ENCODE measurements at regions not wholly inside any gene's neighbourhood (a gene's known extent, or its start where the extent isn't known, plus 50 kb on each side); places are given as distances from the start of the nearest gene placed in this dataset.
A peak's percentile ranks its signal among the peaks of the same experiment; 100 is the strongest.

GRCh38 chr18:67243799-67244587 is 272.5 kb downstream of the DSEL start:
- Histone ChIP-seq H3K9me3 (ENCODE audit: control insufficient read depth, insufficient read depth, low read length) (no peaks in the 10 kb centered on the region), H3K27ac (ENCODE audit: low read length) (no peak overlapping the region), H3K4me1 (ENCODE audit: control insufficient read depth, insufficient read depth, low read length) (peaks cover 2% of the 10 kb centered on the region), H3K36me3 (ENCODE audit: control insufficient read depth, insufficient read depth, low read length) (no peaks in the 10 kb centered on the region), H3K4me3 (ENCODE audit: low read length) (peak overlapping the region; percentile 3), H3K27me3 (ENCODE audit: control insufficient read depth, insufficient read depth, low read length) (no peaks in the 10 kb centered on the region)
- Mint-ChIP-seq H3K4me3 (peak overlapping the region; percentile 68), H3K36me3 (no peaks in the 10 kb centered on the region), H3K4me1 (peaks cover 0 to 14% of the 10 kb centered on the region in 2 donors), H3K27me3 (ENCODE audit: low read depth in 2 of 2) (no peaks in the 10 kb centered on the region), H3K9me3 (peaks cover 5 to 7% of the 10 kb centered on the region in 2 donors), H3K27ac (peak overlapping the region in 1 of 2 donors; percentile 63)
- 22% methylated on average over 3 of the region's 3 CpGs for WGBS (ENCODE audit: insufficient coverage)
- TF ChIP-seq, protein P1, sequence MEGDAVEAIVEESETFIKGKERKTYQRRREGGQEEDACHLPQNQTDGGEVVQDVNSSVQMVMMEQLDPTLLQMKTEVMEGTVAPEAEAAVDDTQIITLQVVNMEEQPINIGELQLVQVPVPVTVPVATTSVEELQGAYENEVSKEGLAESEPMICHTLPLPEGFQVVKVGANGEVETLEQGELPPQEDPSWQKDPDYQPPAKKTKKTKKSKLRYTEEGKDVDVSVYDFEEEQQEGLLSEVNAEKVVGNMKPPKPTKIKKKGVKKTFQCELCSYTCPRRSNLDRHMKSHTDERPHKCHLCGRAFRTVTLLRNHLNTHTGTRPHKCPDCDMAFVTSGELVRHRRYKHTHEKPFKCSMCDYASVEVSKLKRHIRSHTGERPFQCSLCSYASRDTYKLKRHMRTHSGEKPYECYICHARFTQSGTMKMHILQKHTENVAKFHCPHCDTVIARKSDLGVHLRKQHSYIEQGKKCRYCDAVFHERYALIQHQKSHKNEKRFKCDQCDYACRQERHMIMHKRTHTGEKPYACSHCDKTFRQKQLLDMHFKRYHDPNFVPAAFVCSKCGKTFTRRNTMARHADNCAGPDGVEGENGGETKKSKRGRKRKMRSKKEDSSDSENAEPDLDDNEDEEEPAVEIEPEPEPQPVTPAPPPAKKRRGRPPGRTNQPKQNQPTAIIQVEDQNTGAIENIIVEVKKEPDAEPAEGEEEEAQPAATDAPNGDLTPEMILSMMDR (IDR thresholded peaks at IDR 0.05): no peak
- DNase-seq: peak in 1 of 2 donors; percentile 12
- no peak for ATAC-seq
- intact Hi-C loops (cut with micrococcal nuclease): no loop called here

GRCh38 chr18:67242001-67242400 is 274.5 kb downstream of the DSEL start:
- TF ChIP-seq, protein P1 (IDR thresholded peaks at IDR 0.05): no peak
- H3K4me1 ChIP-seq (ENCODE audit: control insufficient read depth, insufficient read depth, low read length): peaks cover 2% of the 10 kb centered on the region
- no peaks in the 10 kb centered on the region for H3K27me3 ChIP-seq (ENCODE audit: control insufficient read depth, insufficient read depth, low read length)
- H3K27ac ChIP-seq (ENCODE audit: low read length): no peak overlapping the region
- H3K4me1 Mint-ChIP-seq: peaks cover 0 to 14% of the 10 kb centered on the region in 2 donors
- H3K27ac Mint-ChIP-seq: no peak overlapping the region
- intact Hi-C loops (cut with micrococcal nuclease): no loop called here
- no peak overlapping the region for H3K4me3 ChIP-seq (ENCODE audit: low read length)
- no peaks in the 10 kb centered on the region for H3K27me3 Mint-ChIP-seq (ENCODE audit: low read depth in 2 of 2)
- peaks cover 1 to 4% of the 10 kb centered on the region in 2 donors for H3K9me3 Mint-ChIP-seq
- H3K36me3 ChIP-seq (ENCODE audit: control insufficient read depth, insufficient read depth, low read length): no peaks in the 10 kb centered on the region
- 100% methylated on average over 1 of the region's 3 CpGs for WGBS (ENCODE audit: insufficient coverage)
- H3K9me3 ChIP-seq (ENCODE audit: control insufficient read depth, insufficient read depth, low read length): no peaks in the 10 kb centered on the region
- no peak for DNase-seq
- no peak for ATAC-seq
- H3K4me3 Mint-ChIP-seq: no peak overlapping the region
- H3K36me3 Mint-ChIP-seq: no peaks in the 10 kb centered on the region

DNA sequence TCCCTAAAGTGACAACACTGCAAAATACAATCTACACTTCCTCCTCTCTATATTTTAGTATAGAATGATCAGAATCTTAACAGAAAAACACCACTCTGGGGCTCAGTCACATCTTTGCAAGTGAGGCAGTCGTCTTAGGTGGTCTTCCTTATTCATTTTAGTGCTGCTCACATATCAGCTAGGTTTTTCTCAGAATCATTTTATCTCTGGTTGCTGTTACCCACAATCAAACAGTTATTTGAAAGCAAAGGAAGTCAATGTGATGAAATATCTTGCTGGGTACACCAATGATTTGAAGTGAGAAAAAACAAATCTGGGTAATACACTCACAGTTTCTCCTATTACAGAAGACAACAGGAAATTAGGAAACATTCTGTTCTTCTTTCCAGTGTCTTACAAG is 275.2 kb downstream of the DSEL start:
- no peaks in the 10 kb centered on the region for H3K36me3 ChIP-seq (ENCODE audit: control insufficient read depth, insufficient read depth, low read length)

More for the DNA sequence above, 275.2 kb downstream of the DSEL start:
- TF ChIP-seq, protein P1 (IDR thresholded peaks at IDR 0.05): no peak
- H3K27me3 Mint-ChIP-seq (ENCODE audit: low read depth in 2 of 2): no peaks in the 10 kb centered on the region
- peaks cover 0 to 14% of the 10 kb centered on the region in 2 donors for H3K4me1 Mint-ChIP-seq
- H3K9me3 Mint-ChIP-seq: peaks cover 0 to 3% of the 10 kb centered on the region in 2 donors
- no peak overlapping the region for H3K27ac Mint-ChIP-seq
- no peaks in the 10 kb centered on the region for H3K9me3 ChIP-seq (ENCODE audit: control insufficient read depth, insufficient read depth, low read length)
- ATAC-seq: no peak
- H3K36me3 Mint-ChIP-seq: no peaks in the 10 kb centered on the region
- H3K4me1 ChIP-seq (ENCODE audit: control insufficient read depth, insufficient read depth, low read length): peaks cover 2% of the 10 kb centered on the region
- no peak overlapping the region for H3K27ac ChIP-seq (ENCODE audit: low read length)
- H3K4me3 Mint-ChIP-seq: no peak overlapping the region
- WGBS (ENCODE audit: insufficient coverage): 17% methylated on average over 1 of the region's 1 CpG
- H3K27me3 ChIP-seq (ENCODE audit: control insufficient read depth, insufficient read depth, low read length): no peaks in the 10 kb centered on the region
- no peak overlapping the region for H3K4me3 ChIP-seq (ENCODE audit: low read length)
- DNase-seq: peak in 1 of 2 donors; percentile 14
- intact Hi-C loops (cut with micrococcal nuclease): no loop called here

Measured in natural killer cell (primary cell).